OCI-LY7 (cell line): ENCODE measurements at regions not wholly inside any gene's neighbourhood (a gene's known extent, or its start where the extent isn't known, plus 50 kb on each side); places are given as distances from the start of the nearest gene placed in this dataset.

Experiments
- EZH2phosphoT487 ChIP-seq: fragments of 200-600 bp; sonication (generic); IDR thresholded peaks from 2 replicates; pipeline ENCODE4 v1.6.1; 2018; ENCODE audit warnings: low read depth, borderline replicate concordance, mild to moderate bottlenecking, mixed run types, antibody characterized with exemption, low read length, moderate library complexity, mixed read lengths
- TF ChIP-seq, protein P1 (sequence below): fragments of 200-600 bp; sonication (generic); conservative IDR thresholded peaks from 2 replicates; pipeline ENCODE4 v1.5.1; 2014; ENCODE audit warnings: mild to moderate bottlenecking, antibody characterized with exemption, low read length, moderate library complexity, mixed read lengths

DNA sequence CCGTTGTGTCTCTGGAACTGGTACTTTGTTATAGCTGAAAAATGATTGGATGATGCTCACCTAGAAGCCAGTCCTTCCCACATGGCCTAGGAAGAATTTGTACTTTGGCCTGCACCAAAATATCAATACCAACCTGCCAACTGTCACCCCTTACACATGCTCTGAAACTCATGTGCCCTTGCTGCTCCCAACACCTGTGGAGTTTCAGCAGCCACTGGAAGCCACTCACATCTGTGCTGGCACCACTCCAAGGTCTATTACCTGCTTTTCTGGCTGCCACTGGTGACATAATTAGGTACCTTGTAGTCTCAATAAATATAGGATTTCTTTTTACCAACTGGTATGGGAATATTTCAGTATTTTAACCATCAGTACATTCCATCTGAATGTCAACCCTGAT, 363.6 kb downstream of the SH3GL2 start:
- TF ChIP-seq, protein P1, sequence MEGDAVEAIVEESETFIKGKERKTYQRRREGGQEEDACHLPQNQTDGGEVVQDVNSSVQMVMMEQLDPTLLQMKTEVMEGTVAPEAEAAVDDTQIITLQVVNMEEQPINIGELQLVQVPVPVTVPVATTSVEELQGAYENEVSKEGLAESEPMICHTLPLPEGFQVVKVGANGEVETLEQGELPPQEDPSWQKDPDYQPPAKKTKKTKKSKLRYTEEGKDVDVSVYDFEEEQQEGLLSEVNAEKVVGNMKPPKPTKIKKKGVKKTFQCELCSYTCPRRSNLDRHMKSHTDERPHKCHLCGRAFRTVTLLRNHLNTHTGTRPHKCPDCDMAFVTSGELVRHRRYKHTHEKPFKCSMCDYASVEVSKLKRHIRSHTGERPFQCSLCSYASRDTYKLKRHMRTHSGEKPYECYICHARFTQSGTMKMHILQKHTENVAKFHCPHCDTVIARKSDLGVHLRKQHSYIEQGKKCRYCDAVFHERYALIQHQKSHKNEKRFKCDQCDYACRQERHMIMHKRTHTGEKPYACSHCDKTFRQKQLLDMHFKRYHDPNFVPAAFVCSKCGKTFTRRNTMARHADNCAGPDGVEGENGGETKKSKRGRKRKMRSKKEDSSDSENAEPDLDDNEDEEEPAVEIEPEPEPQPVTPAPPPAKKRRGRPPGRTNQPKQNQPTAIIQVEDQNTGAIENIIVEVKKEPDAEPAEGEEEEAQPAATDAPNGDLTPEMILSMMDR: no peak
- TF ChIP-seq EZH2phosphoT487: no peak
